ENCODE measurements at regions not wholly inside any gene's neighbourhood (a gene's known extent, or its start where the extent isn't known, plus 50 kb on each side); places are given as distances from the start of the nearest gene placed in this dataset.

- WGBS, result 91% methylated on average over 5 of the region's 5 CpGs
- no peak for DNase-seq (ENCODE audit: extremely low spot score)
- no peak overlapping the region for H3K27ac ChIP-seq (ENCODE audit: low read depth)
- H3K36me3 ChIP-seq (ENCODE audit: insufficient read depth), result no peaks in the 10 kb centered on the region
- no peaks in the 10 kb centered on the region for H3K4me1 ChIP-seq (ENCODE audit: insufficient read depth)
- no peak overlapping the region for H3K4me3 ChIP-seq (ENCODE audit: low read depth, low read length)
These were observed 110.4 kb downstream of the CYP26B1 start for GRCh38 chr2:72037261-72037666.

- Histone ChIP-seq H3K4me3 (ENCODE audit: low read depth, low read length) (no peak overlapping the region), H3K4me1 (ENCODE audit: insufficient read depth) (no peaks in the 10 kb centered on the region), H3K36me3 (ENCODE audit: insufficient read depth) (no peaks in the 10 kb centered on the region), H3K27ac (ENCODE audit: low read depth) (no peak overlapping the region)
- 92% methylated on average over 6 of the region's 6 CpGs for WGBS
- DNase-seq (ENCODE audit: extremely low spot score), result no peak
These were observed 111.1 kb downstream of the CYP26B1 start for GRCh38 chr2:72036595-72036994.

- H3K4me1 ChIP-seq (ENCODE audit: insufficient read depth), result no peaks in the 10 kb centered on the region
- no peak overlapping the region for H3K4me3 ChIP-seq (ENCODE audit: low read depth, low read length)
- DNase-seq (ENCODE audit: extremely low spot score), result no peak
- WGBS, result 96% methylated on average over 3 of the region's 3 CpGs
- no peaks in the 10 kb centered on the region for H3K36me3 ChIP-seq (ENCODE audit: insufficient read depth)
- H3K27ac ChIP-seq (ENCODE audit: low read depth), result no peak overlapping the region
These were observed 111.5 kb downstream of the CYP26B1 start for GRCh38 chr2:72036173-72036545.

DNA sequence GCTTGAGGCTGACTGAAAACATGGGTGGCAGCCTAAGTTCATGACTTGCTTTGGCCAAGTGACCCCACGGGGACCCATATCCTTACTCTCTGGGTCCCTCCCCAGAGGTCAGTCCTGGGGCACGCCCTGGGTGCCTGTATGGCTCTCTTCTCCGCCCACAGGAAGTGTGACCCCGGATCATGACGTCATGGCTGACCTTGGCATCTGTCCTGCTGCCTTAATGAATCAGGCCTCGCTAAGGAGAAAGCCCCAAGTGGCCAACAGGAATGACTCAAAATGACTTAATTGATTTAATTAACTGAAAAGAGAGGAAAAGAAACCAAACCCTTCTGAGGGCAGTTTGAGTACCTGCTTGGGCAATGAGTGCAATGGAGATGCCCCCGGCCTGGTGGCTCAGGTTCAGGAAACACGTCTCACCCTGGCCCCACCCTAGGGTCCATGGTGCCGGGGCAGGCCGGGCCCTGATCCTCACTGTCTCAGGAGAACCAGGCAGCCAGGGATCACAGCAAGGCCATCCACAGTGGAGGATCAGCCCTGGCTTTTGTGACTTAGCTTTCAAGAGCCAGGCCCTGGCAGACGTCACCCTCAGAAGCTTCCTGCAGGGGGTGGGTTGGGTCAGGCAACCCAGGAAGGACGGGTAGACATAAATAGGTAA lies 112.0 kb downstream of the CYP26B1 start:
- 80% methylated on average over 12 of the region's 12 CpGs for WGBS
- no peaks in the 10 kb centered on the region for H3K36me3 ChIP-seq (ENCODE audit: insufficient read depth)
- no peaks in the 10 kb centered on the region for H3K4me1 ChIP-seq (ENCODE audit: insufficient read depth)
- no peak for DNase-seq (ENCODE audit: extremely low spot score)
- no peak overlapping the region for H3K27ac ChIP-seq (ENCODE audit: low read depth)
- no peak overlapping the region for H3K4me3 ChIP-seq (ENCODE audit: low read depth, low read length)

GRCh38 chr2:72034353-72035095 lies 113.1 kb downstream of the CYP26B1 start:
- Histone ChIP-seq H3K36me3 (ENCODE audit: insufficient read depth) (no peaks in the 10 kb centered on the region), H3K4me3 (ENCODE audit: low read depth, low read length) (no peak overlapping the region), H3K27ac (ENCODE audit: low read depth) (no peak overlapping the region), H3K4me1 (ENCODE audit: insufficient read depth) (no peaks in the 10 kb centered on the region)
- WGBS, result 78% methylated on average over 14 of the region's 14 CpGs
- no peak for DNase-seq (ENCODE audit: extremely low spot score)

- 79% methylated on average over 8 of the region's 8 CpGs for WGBS
- no peaks in the 10 kb centered on the region for H3K4me1 ChIP-seq (ENCODE audit: insufficient read depth)
- DNase-seq (ENCODE audit: extremely low spot score), result no peak
These were observed 114.0 kb downstream of the CYP26B1 start for GRCh38 chr2:72033636-72034035.

GRCh38 chr2:72032481-72033041 lies 115.1 kb downstream of the CYP26B1 start:
- no peak for DNase-seq (ENCODE audit: extremely low spot score)
- H3K4me1 ChIP-seq (ENCODE audit: insufficient read depth), result no peaks in the 10 kb centered on the region
- H3K4me3 ChIP-seq (ENCODE audit: low read depth, low read length), result no peak overlapping the region
- no peak overlapping the region for H3K27ac ChIP-seq (ENCODE audit: low read depth)
- WGBS, result 79% methylated on average over 13 of the region's 13 CpGs
- H3K36me3 ChIP-seq (ENCODE audit: insufficient read depth), result no peaks in the 10 kb centered on the region

More at GRCh38 chr2:72033636-72034035, 114.0 kb downstream of the CYP26B1 start:
- no peak overlapping the region for H3K4me3 ChIP-seq (ENCODE audit: low read depth, low read length)
- no peak overlapping the region for H3K27ac ChIP-seq (ENCODE audit: low read depth)
- no peaks in the 10 kb centered on the region for H3K36me3 ChIP-seq (ENCODE audit: insufficient read depth)

DNA sequence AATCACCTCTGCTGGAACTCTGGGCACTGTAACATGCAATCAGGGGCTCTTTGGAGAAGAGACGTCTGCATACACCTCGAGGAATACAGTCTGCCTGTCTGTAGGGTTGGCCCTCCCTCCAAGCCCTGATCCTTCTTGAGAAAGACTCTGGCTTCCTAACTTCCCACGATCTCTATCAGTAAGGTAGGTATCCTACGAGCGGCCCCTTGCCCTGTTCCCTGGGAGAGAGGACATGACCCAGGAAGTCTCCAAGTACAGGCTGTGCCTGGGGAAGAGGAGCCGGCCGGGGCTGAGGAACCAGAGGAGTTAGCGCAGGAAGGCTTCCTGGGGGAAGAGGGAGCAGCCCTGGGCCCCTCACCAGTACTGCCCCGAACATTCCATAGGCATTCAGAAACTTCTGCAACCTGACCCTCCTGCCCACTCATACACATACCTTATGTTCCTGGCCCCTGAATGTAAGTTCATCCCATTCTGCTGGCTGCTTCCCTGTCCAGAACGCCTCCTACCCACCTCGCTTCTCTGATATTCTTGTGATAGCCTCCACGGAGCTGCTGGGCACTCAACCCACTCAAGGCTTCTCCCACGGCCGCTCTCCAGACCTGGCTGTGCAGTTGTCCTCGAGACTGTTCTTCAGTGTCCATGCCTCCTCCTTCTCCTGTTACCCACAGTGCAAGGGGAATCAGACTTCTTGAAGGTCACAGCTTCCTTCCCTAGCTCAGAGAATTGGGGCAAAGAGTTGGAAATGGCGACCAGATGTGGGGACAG lies 116.1 kb downstream of the CYP26B1 start:
- 76% methylated on average over 16 of the region's 16 CpGs for WGBS
- no peaks in the 10 kb centered on the region for H3K36me3 ChIP-seq (ENCODE audit: insufficient read depth)
- H3K4me3 ChIP-seq (ENCODE audit: low read depth, low read length), result no peak overlapping the region
- no peak overlapping the region for H3K27ac ChIP-seq (ENCODE audit: low read depth)
- DNase-seq (ENCODE audit: extremely low spot score), result no peak
- H3K4me1 ChIP-seq (ENCODE audit: insufficient read depth), result no peaks in the 10 kb centered on the region

- WGBS, result 58% methylated on average over 5 of the region's 5 CpGs
- no peaks in the 10 kb centered on the region for H3K4me1 ChIP-seq (ENCODE audit: insufficient read depth)
- no peak for DNase-seq (ENCODE audit: extremely low spot score)
- H3K4me3 ChIP-seq (ENCODE audit: low read depth, low read length), result no peak overlapping the region
- no peaks in the 10 kb centered on the region for H3K36me3 ChIP-seq (ENCODE audit: insufficient read depth)
- H3K27ac ChIP-seq (ENCODE audit: low read depth), result no peak overlapping the region
These were observed 118.7 kb downstream of the CYP26B1 start for GRCh38 chr2:72028996-72029395.

DNA sequence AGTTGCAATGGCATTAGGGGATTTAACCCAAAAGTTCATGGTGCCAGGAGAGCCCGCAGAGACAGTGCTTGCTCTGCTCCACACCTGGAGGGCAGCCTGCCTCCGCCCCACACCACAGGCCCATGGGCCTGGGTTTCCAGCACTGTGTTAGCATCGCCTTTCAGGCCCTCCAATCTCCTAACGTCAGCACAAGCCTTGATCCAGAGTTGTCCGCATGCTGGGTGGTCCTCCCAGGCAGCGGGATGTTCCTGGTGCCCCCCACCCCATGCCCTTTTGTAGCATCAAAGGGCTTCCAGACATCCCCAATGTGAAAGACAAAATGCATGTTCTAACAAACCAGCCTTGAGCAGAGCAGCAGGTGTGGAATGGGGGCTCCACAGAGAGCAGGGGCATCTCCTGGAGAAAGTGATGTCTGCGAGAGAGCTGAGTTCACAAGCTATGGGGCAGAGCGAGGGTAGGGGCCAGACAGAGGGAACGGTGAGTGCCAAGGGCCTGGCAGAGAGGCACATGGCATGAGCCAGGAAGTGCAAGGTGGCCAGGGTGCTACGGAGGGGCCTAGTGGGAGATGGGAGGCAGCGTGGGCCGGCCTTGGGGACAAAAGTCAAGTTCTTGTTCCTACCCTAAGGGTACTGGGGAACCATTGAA lies 119.2 kb downstream of the CYP26B1 start:
- no peak for DNase-seq (ENCODE audit: extremely low spot score)
- Histone ChIP-seq H3K4me1 (ENCODE audit: insufficient read depth) (no peaks in the 10 kb centered on the region), H3K27ac (ENCODE audit: low read depth) (no peak overlapping the region), H3K36me3 (ENCODE audit: insufficient read depth) (no peaks in the 10 kb centered on the region), H3K4me3 (ENCODE audit: low read depth, low read length) (no peak overlapping the region)
- WGBS, result 91% methylated on average over 12 of the region's 12 CpGs

- 84% methylated on average over 13 of the region's 13 CpGs for WGBS
- DNase-seq (ENCODE audit: extremely low spot score), result no peak
- no peaks in the 10 kb centered on the region for H3K4me1 ChIP-seq (ENCODE audit: insufficient read depth)
- H3K27ac ChIP-seq (ENCODE audit: low read depth), result no peak overlapping the region
- H3K4me3 ChIP-seq (ENCODE audit: low read depth, low read length), result no peak overlapping the region
- no peaks in the 10 kb centered on the region for H3K36me3 ChIP-seq (ENCODE audit: insufficient read depth)
These were observed 120.1 kb downstream of the CYP26B1 start for GRCh38 chr2:72027426-72028161.

- WGBS, result 85% methylated on average over 10 of the region's 10 CpGs
- Histone ChIP-seq H3K36me3 (ENCODE audit: insufficient read depth) (no peaks in the 10 kb centered on the region), H3K4me3 (ENCODE audit: low read depth, low read length) (no peak overlapping the region), H3K4me1 (ENCODE audit: insufficient read depth) (no peaks in the 10 kb centered on the region), H3K27ac (ENCODE audit: low read depth) (no peak overlapping the region)
- no peak for DNase-seq (ENCODE audit: extremely low spot score)
These were observed 120.7 kb downstream of the CYP26B1 start for GRCh38 chr2:72026819-72027425.

Measured in urinary bladder (tissue), 3 donors.